ENCODE measurements at regions not wholly inside any gene's neighbourhood (a gene's known extent, or its start where the extent isn't known, plus 50 kb on each side); places are given as distances from the start of the nearest gene placed in this dataset.

DNA sequence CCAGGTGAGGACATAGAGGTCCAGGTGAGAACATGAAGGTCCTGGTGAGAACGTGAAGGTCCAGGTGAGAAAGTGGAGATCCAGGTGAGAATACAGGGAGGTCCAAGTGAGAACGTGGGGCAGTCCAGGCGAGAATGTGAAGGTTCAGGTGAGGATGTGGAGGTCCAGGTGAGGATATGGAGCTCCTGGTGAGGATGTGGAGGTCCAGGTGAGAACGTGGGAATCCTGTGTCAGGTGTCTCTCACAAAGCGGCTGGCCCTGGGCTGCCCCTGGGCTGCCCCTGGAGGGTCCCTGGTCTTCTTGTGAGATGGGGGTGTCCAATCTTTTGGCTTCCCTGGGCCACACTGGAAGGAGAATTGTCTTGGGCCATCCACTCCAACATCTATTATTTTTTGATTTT, 133.4 kb downstream of the MRPL36 start:
- Histone ChIP-seq H3K9me3 (ENCODE audit: low read depth) (no peaks in the 10 kb centered on the region), H3K27ac (no peak overlapping the region), H3K4me2 (peak overlapping the region; percentile 87), H3K9me2 (replicated peaks; ENCODE audit: insufficient read depth) (no peaks in the 10 kb centered on the region), H4K20me1 (ENCODE audit: insufficient read depth, poor library complexity, severe bottlenecking) (no peaks in the 10 kb centered on the region), H3K4me1 (ENCODE audit: insufficient read depth) (peaks cover 5% of the 10 kb centered on the region), H2AFZ (no peak overlapping the region), H3K79me2 (no peaks in the 10 kb centered on the region), H3K27me3 (peaks cover 32% of the 10 kb centered on the region), H3K4me3 (no peak overlapping the region), H3K36me3 (replicated peaks; ENCODE audit: insufficient read depth, low read depth) (no peaks in the 10 kb centered on the region)
- TF ChIP-seq, protein P1, sequence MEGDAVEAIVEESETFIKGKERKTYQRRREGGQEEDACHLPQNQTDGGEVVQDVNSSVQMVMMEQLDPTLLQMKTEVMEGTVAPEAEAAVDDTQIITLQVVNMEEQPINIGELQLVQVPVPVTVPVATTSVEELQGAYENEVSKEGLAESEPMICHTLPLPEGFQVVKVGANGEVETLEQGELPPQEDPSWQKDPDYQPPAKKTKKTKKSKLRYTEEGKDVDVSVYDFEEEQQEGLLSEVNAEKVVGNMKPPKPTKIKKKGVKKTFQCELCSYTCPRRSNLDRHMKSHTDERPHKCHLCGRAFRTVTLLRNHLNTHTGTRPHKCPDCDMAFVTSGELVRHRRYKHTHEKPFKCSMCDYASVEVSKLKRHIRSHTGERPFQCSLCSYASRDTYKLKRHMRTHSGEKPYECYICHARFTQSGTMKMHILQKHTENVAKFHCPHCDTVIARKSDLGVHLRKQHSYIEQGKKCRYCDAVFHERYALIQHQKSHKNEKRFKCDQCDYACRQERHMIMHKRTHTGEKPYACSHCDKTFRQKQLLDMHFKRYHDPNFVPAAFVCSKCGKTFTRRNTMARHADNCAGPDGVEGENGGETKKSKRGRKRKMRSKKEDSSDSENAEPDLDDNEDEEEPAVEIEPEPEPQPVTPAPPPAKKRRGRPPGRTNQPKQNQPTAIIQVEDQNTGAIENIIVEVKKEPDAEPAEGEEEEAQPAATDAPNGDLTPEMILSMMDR (IDR thresholded peaks at IDR 0.05; ENCODE audit: poor library complexity) = no peak
- TF ChIP-seq EZH2phosphoT487 (IDR thresholded peaks at IDR 0.05; ENCODE audit: low read depth, severe bottlenecking, unreplicated experiment) (no peak), EZH2 (IDR thresholded peaks at IDR 0.05; ENCODE audit: borderline replicate concordance) (no peak)
- 95% methylated on average over 5 of the region's 5 CpGs for WGBS (ENCODE audit: low lambda C conversion rate, missing lambda C conversion rate)
- no peak for DNase-seq (ENCODE audit: low spot score)

GRCh38 chr5:1665803-1666202, 133.8 kb downstream of the MRPL36 start:
- no peaks in the 10 kb centered on the region for H3K79me2 ChIP-seq
- no peak overlapping the region for H3K4me2 ChIP-seq
- H3K27me3 ChIP-seq = peaks cover 32% of the 10 kb centered on the region
- 96% methylated on average over 4 of the region's 4 CpGs for WGBS (ENCODE audit: low lambda C conversion rate, missing lambda C conversion rate)
- H3K27ac ChIP-seq = no peak overlapping the region
- TF ChIP-seq, protein P1 (IDR thresholded peaks at IDR 0.05; ENCODE audit: poor library complexity) = no peak
- TF ChIP-seq EZH2phosphoT487 (IDR thresholded peaks at IDR 0.05; ENCODE audit: low read depth, severe bottlenecking, unreplicated experiment) (no peak), EZH2 (IDR thresholded peaks at IDR 0.05; ENCODE audit: borderline replicate concordance) (no peak)
- H4K20me1 ChIP-seq (ENCODE audit: insufficient read depth, poor library complexity, severe bottlenecking) = no peaks in the 10 kb centered on the region
- no peak overlapping the region for H2AFZ ChIP-seq
- no peaks in the 10 kb centered on the region for H3K9me2 ChIP-seq (replicated peaks; ENCODE audit: insufficient read depth)
- no peaks in the 10 kb centered on the region for H3K36me3 ChIP-seq (replicated peaks; ENCODE audit: insufficient read depth, low read depth)
- H3K9me3 ChIP-seq (ENCODE audit: low read depth) = no peaks in the 10 kb centered on the region
- peaks cover 5% of the 10 kb centered on the region for H3K4me1 ChIP-seq (ENCODE audit: insufficient read depth)
- no peak for DNase-seq (ENCODE audit: low spot score)
- H3K4me3 ChIP-seq = no peak overlapping the region

DNA sequence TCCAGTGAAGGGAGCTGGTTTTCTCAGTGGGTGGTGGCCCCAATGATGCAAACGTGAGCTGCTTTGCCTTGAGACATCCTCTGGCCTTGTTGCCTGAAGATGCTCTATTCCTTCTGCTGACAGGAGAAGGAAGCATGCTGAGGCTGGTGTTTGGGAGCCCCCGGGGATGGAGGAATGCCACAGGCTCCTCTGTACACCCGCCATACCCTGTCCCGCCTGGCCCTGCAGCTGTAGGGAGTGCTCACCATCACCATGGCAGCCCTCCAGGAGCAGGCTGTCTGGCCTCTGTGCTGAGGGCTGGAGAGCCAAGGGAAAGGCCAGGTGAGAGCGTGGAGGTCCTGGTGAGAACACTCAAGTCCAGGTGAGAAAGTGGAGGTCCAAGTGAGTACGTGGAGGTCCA, 134.4 kb downstream of the MRPL36 start:
- Histone ChIP-seq H3K36me3 (replicated peaks; ENCODE audit: insufficient read depth, low read depth) (no peaks in the 10 kb centered on the region), H3K79me2 (no peaks in the 10 kb centered on the region), H3K4me2 (no peak overlapping the region), H3K4me1 (ENCODE audit: insufficient read depth) (peaks cover 5% of the 10 kb centered on the region), H3K4me3 (no peak overlapping the region), H4K20me1 (ENCODE audit: insufficient read depth, poor library complexity, severe bottlenecking) (no peaks in the 10 kb centered on the region), H3K9me2 (replicated peaks; ENCODE audit: insufficient read depth) (no peaks in the 10 kb centered on the region), H3K9me3 (ENCODE audit: low read depth) (no peaks in the 10 kb centered on the region), H3K27me3 (peaks cover 32% of the 10 kb centered on the region), H3K27ac (no peak overlapping the region), H2AFZ (no peak overlapping the region)
- no peak for DNase-seq (ENCODE audit: low spot score)
- 72% methylated on average over 6 of the region's 6 CpGs for WGBS (ENCODE audit: low lambda C conversion rate, missing lambda C conversion rate)
- no peak for TF ChIP-seq EZH2phosphoT487 (IDR thresholded peaks at IDR 0.05; ENCODE audit: low read depth, severe bottlenecking, unreplicated experiment)
- no peak for TF ChIP-seq EZH2 (IDR thresholded peaks at IDR 0.05; ENCODE audit: borderline replicate concordance)

- Histone ChIP-seq H3K9me2 (replicated peaks; ENCODE audit: insufficient read depth) (no peaks in the 10 kb centered on the region), H3K4me1 (ENCODE audit: insufficient read depth) (peaks cover 5% of the 10 kb centered on the region), H3K4me2 (no peak overlapping the region), H2AFZ (no peak overlapping the region), H3K79me2 (no peaks in the 10 kb centered on the region), H3K9me3 (ENCODE audit: low read depth) (no peaks in the 10 kb centered on the region), H3K27ac (no peak overlapping the region), H3K4me3 (no peak overlapping the region), H3K36me3 (replicated peaks; ENCODE audit: insufficient read depth, low read depth) (no peaks in the 10 kb centered on the region), H4K20me1 (ENCODE audit: insufficient read depth, poor library complexity, severe bottlenecking) (no peaks in the 10 kb centered on the region), H3K27me3 (peaks cover 34% of the 10 kb centered on the region)
- DNase-seq (ENCODE audit: low spot score) = peak; percentile 3
- TF ChIP-seq, protein P1 (IDR thresholded peaks at IDR 0.05; ENCODE audit: poor library complexity) = no peak
- TF ChIP-seq EZH2 (IDR thresholded peaks at IDR 0.05; ENCODE audit: borderline replicate concordance) (no peak), EZH2phosphoT487 (IDR thresholded peaks at IDR 0.05; ENCODE audit: low read depth, severe bottlenecking, unreplicated experiment) (no peak)
- 84% methylated on average over 13 of the region's 13 CpGs for WGBS (ENCODE audit: low lambda C conversion rate, missing lambda C conversion rate)
Measured at GRCh38 chr5:1663186-1663585, 136.5 kb downstream of the MRPL36 start.
